ENCODE measurements at regions not wholly inside any gene's neighbourhood (a gene's known extent, or its start where the extent isn't known, plus 50 kb on each side); places are given as distances from the start of the nearest gene placed in this dataset.

DNA sequence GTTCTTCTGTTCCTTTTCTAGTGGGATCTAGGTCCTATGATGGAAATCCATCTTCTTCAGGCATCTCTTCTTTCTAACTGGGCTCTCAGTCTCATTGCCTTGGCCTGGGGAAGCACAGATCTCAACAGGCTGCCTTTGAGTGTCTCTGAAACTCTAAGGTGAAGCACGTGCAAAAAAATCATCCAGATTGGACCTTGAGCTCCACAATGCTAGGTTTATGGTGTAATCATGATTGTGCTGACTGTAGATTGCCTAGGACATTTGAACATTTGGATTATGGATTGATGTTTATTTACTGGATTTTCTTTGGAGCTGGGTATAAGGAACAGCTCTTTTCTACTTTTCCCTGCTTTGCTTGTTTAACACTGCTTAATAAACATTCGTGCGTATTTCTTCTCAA is 191.5 kb upstream of the NR3C2 start:
- Histone ChIP-seq H3K9me3 (peaks cover 0 to 35% (median 15%) of the 10 kb centered on the region in 11 donors), H3K27ac (no peak overlapping the region), H3K4me1 (no peaks in the 10 kb centered on the region), H3K36me3 (no peaks in the 10 kb centered on the region), H3K27me3 (no peaks in the 10 kb centered on the region), H3K4me3 (no peak overlapping the region)
- ATAC-seq = no peak
- WGBS, 2 donors = 90 to 97% methylated on average over 3 of the region's 3 CpGs
- TF ChIP-seq, protein P1, sequence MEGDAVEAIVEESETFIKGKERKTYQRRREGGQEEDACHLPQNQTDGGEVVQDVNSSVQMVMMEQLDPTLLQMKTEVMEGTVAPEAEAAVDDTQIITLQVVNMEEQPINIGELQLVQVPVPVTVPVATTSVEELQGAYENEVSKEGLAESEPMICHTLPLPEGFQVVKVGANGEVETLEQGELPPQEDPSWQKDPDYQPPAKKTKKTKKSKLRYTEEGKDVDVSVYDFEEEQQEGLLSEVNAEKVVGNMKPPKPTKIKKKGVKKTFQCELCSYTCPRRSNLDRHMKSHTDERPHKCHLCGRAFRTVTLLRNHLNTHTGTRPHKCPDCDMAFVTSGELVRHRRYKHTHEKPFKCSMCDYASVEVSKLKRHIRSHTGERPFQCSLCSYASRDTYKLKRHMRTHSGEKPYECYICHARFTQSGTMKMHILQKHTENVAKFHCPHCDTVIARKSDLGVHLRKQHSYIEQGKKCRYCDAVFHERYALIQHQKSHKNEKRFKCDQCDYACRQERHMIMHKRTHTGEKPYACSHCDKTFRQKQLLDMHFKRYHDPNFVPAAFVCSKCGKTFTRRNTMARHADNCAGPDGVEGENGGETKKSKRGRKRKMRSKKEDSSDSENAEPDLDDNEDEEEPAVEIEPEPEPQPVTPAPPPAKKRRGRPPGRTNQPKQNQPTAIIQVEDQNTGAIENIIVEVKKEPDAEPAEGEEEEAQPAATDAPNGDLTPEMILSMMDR (IDR thresholded peaks at IDR 0.05) = no peak
- DNase-seq = no peak
- intact Hi-C loops (cut with DNase I) = loop anchor here in 1 of 10 donors (10.0 kb wide), 1 partner anchor 311 kb away; no protein-coding TSS in a partner anchor

DNA sequence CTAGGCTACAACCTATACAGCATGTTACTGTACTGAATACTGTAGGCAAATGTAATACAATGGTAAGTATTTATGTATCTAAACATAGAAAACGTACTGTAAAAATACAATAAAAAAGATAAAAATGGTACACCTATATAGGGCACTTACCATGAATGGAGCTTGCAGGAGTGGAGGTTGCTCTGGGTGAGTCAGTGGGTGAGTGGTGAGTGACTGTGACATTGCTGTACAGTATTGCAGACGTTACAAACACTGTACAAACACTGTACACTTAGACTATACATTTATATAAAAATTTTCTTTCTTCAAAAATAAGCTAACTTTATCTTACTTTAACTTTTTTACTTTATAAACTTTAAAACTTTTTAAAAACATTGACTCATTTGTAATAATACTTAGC is 190.3 kb upstream of the NR3C2 start:
- TF ChIP-seq, protein P1 (IDR thresholded peaks at IDR 0.05) = no peak
- intact Hi-C loops (cut with DNase I) = loop anchor here in 1 of 10 donors (10.0 kb wide), 1 partner anchor 312 kb away; no protein-coding TSS in a partner anchor
- no peaks in the 10 kb centered on the region for H3K36me3 ChIP-seq
- no peak overlapping the region for H3K4me3 ChIP-seq
- ATAC-seq = no peak
- H3K27ac ChIP-seq = no peak overlapping the region
- H3K4me1 ChIP-seq = no peaks in the 10 kb centered on the region
- H3K27me3 ChIP-seq = no peaks in the 10 kb centered on the region
- 81 to 92% methylated on average over 2 of the region's 2 CpGs for WGBS, 2 donors
- DNase-seq = no peak
- H3K9me3 ChIP-seq = peaks cover 0 to 23% (median 5%) of the 10 kb centered on the region in 11 donors

DNA sequence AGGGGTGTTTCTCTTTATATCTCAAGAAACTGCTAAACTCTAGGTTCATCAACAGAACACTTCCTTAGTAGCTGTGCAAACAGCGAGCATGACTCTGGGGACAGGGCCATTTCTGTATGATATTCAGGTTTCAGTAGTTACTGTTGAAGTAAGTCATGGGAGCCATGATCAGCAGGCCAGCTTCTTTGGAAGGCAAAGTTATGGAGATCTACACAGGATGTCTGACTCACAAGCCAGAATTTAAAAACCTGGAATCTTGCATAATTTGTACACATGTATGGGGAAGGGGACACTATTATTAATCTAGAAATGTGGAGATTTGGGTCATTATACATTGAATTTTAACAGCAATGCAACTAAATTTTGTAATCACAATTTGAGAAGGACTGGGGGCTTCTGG is 187.8 kb upstream of the NR3C2 start:
- Histone ChIP-seq H3K27me3 (no peaks in the 10 kb centered on the region), H3K27ac (no peak overlapping the region), H3K36me3 (no peaks in the 10 kb centered on the region), H3K9me3 (peaks cover 0 to 14% (median 4%) of the 10 kb centered on the region in 11 donors), H3K4me1 (no peaks in the 10 kb centered on the region), H3K4me3 (no peak overlapping the region)
- TF ChIP-seq, protein P1 (IDR thresholded peaks at IDR 0.05) = no peak
- DNase-seq = no peak
- ATAC-seq = no peak
- 88 to 91% methylated on average over 1 of the region's 1 CpG for WGBS, 2 donors
- intact Hi-C loops (cut with DNase I) = loop anchor here in 1 of 10 donors (10.0 kb wide), 1 partner anchor 315 kb away; no protein-coding TSS in a partner anchor

DNA sequence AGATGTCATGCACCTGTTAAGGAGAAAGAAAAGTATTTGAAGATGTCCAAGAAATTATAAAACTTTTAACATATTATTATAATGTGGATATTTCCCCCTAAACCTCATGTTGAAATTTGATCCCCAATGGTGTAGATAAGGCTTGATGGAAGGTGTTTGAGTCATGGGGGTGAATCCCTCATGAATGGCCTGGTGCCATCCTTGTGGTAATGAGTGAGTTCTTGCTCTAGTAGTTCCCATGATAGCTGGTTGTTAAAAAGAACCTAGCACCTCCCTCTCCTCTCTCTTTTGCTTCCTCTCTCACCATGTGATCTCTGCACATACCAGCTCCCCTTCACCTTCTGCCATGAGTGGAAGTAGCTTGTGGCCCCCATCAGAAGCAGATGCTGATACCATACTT is 176.6 kb upstream of the NR3C2 start:
- H3K9me3 ChIP-seq = peaks cover 0 to 40% (median 18%) of the 10 kb centered on the region in 11 donors
- H3K36me3 ChIP-seq = no peaks in the 10 kb centered on the region
- ATAC-seq = no peak
- no peak overlapping the region for H3K4me3 ChIP-seq
- no peaks in the 10 kb centered on the region for H3K4me1 ChIP-seq
- H3K27ac ChIP-seq = no peak overlapping the region
- H3K27me3 ChIP-seq = no peaks in the 10 kb centered on the region
- TF ChIP-seq, protein P1 (IDR thresholded peaks at IDR 0.05) = no peak
- no peak for DNase-seq
- intact Hi-C loops (cut with DNase I) = no loop called here
